ENCODE measurements at regions not wholly inside any gene's neighbourhood (a gene's known extent, or its start where the extent isn't known, plus 50 kb on each side); places are given as distances from the start of the nearest gene placed in this dataset.
A peak's percentile ranks its signal among the peaks of the same experiment; 100 is the strongest.

GRCh38 chr14:29108908-29109307, 342.3 kb downstream of the FOXG1 start:
- CTCF ChIA-PET: no interaction called here
- POLR2A ChIA-PET: no interaction called here
- H3K9me3 Mint-ChIP-seq: peaks cover 8% of the 10 kb centered on the region
- intact Hi-C loops (cut with micrococcal nuclease): no loop called here
- no peaks in the 10 kb centered on the region for H3K27me3 Mint-ChIP-seq
- peak; percentile 30 for TF ChIP-seq CTCF (IDR thresholded peaks at IDR 0.05)
- H3K4me3 Mint-ChIP-seq: no peak overlapping the region
- ATAC-seq (ENCODE audit: low read depth): no peak
- no peak overlapping the region for H3K27ac Mint-ChIP-seq
- no peaks in the 10 kb centered on the region for H3K36me3 Mint-ChIP-seq (ENCODE audit: low read depth)
- H3K4me1 Mint-ChIP-seq: no peaks in the 10 kb centered on the region
- no peak for DNase-seq

- POLR2A ChIA-PET: no interaction called here
- CTCF ChIA-PET: no interaction called here
- H3K27ac Mint-ChIP-seq: no peak overlapping the region
- H3K9me3 Mint-ChIP-seq: peaks cover 8% of the 10 kb centered on the region
- H3K4me3 Mint-ChIP-seq: no peak overlapping the region
- H3K4me1 Mint-ChIP-seq: no peaks in the 10 kb centered on the region
- no peak for DNase-seq
- ATAC-seq (ENCODE audit: low read depth): no peak
- H3K27me3 Mint-ChIP-seq: no peaks in the 10 kb centered on the region
- TF ChIP-seq CTCF (IDR thresholded peaks at IDR 0.05): no peak
- H3K36me3 Mint-ChIP-seq (ENCODE audit: low read depth): no peaks in the 10 kb centered on the region
- intact Hi-C loops (cut with micrococcal nuclease): no loop called here
These were observed 343.0 kb downstream of the FOXG1 start for GRCh38 chr14:29109589-29109988.

GRCh38 chr14:29111554-29111953, 345.0 kb downstream of the FOXG1 start:
- Mint-ChIP-seq H3K4me3 (no peak overlapping the region), H3K27ac (no peak overlapping the region), H3K9me3 (peaks cover 8% of the 10 kb centered on the region), H3K4me1 (no peaks in the 10 kb centered on the region), H3K27me3 (no peaks in the 10 kb centered on the region), H3K36me3 (ENCODE audit: low read depth) (no peaks in the 10 kb centered on the region)
- intact Hi-C loops (cut with micrococcal nuclease): no loop called here
- CTCF ChIA-PET: no interaction called here
- ATAC-seq (ENCODE audit: low read depth): no peak
- no peak for TF ChIP-seq CTCF (IDR thresholded peaks at IDR 0.05)
- no peak for DNase-seq
- POLR2A ChIA-PET: no interaction called here

GRCh38 chr14:29123017-29123416, 356.4 kb downstream of the FOXG1 start:
- Mint-ChIP-seq H3K27ac (no peak overlapping the region), H3K4me3 (no peak overlapping the region), H3K27me3 (no peaks in the 10 kb centered on the region), H3K36me3 (ENCODE audit: low read depth) (no peaks in the 10 kb centered on the region), H3K4me1 (no peaks in the 10 kb centered on the region), H3K9me3 (peaks cover 4% of the 10 kb centered on the region)
- ATAC-seq (ENCODE audit: low read depth) (no peak), DNase-seq (no peak)
- TF ChIP-seq CTCF (IDR thresholded peaks at IDR 0.05): no peak
- ChIA-PET CTCF (no interaction called here), POLR2A (no interaction called here)
- intact Hi-C loops (cut with micrococcal nuclease): no loop called here

- no peak for TF ChIP-seq CTCF (IDR thresholded peaks at IDR 0.05)
- no peak for ATAC-seq (ENCODE audit: low read depth)
- peaks cover 3% of the 10 kb centered on the region for H3K9me3 Mint-ChIP-seq
- no peak for DNase-seq
- no peak overlapping the region for H3K27ac Mint-ChIP-seq
- ChIA-PET POLR2A (no interaction called here), CTCF (no interaction called here)
- H3K4me3 Mint-ChIP-seq: no peak overlapping the region
- intact Hi-C loops (cut with micrococcal nuclease): no loop called here
- no peaks in the 10 kb centered on the region for H3K4me1 Mint-ChIP-seq
- no peaks in the 10 kb centered on the region for H3K27me3 Mint-ChIP-seq
- no peaks in the 10 kb centered on the region for H3K36me3 Mint-ChIP-seq (ENCODE audit: low read depth)
These were observed 359.8 kb downstream of the FOXG1 start for GRCh38 chr14:29126361-29126760.

Data from activated B cell treated with CpG ODN at 0.5 μM for 24 hours (primary cell).